NCI-H69 (cell line): ENCODE measurements at regions not wholly inside any gene's neighbourhood (a gene's known extent, or its start where the extent isn't known, plus 50 kb on each side); places are given as distances from the start of the nearest gene placed in this dataset.
A peak's percentile ranks its signal among the peaks of the same experiment; 100 is the strongest.

Experiments used
- DNase-seq: peaks from one replicate; lab custom pipeline; 2025; lab: John Stamatoyannopoulos, UW

- DNase-seq: no peak
Observed at GRCh38 chr12:105843986-105844760, 294.6 kb downstream of the NUAK1 start.

GRCh38 chr12:105846331-105846730, 292.4 kb downstream of the NUAK1 start:
- no peak for DNase-seq

DNA sequence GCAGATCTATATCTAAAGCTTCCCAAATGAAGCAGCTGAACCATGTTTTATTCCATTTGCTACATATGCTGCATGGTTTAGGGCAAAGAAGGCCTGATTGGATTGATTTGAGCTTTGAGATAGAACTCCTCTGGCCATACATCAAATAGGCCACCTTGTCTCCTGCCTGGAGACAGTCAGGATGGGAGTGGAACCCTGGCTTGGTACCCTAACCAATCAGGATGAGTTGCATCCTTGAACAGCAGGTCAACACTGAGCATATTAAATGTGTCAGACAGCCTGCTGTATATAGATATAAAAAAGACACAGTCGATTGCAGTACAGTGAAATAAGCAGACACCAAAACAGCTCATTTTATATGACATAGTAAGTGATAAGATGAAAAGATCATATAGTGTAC, 291.7 kb downstream of the NUAK1 start:
- no peak for DNase-seq

DNA sequence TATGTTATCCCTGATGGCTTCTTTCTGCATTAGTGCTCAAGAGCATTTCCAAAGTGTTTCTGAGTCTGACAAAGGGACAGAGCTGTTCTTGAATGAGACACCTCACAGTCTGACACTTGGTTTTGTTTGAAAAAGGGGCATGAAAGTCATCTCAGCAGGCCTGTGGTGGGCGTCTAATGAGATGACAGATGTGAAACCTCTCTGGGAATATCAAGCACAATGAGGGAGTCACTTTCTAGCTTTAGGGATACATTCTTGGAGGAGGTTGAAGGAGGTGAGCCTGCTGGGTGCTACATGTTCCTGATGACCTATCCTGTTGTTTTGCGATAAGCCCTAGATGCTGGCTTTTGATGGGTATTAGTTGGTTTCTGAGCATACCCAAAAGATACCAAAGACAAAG, 290.5 kb downstream of the NUAK1 start:
- DNase-seq: no peak

DNA sequence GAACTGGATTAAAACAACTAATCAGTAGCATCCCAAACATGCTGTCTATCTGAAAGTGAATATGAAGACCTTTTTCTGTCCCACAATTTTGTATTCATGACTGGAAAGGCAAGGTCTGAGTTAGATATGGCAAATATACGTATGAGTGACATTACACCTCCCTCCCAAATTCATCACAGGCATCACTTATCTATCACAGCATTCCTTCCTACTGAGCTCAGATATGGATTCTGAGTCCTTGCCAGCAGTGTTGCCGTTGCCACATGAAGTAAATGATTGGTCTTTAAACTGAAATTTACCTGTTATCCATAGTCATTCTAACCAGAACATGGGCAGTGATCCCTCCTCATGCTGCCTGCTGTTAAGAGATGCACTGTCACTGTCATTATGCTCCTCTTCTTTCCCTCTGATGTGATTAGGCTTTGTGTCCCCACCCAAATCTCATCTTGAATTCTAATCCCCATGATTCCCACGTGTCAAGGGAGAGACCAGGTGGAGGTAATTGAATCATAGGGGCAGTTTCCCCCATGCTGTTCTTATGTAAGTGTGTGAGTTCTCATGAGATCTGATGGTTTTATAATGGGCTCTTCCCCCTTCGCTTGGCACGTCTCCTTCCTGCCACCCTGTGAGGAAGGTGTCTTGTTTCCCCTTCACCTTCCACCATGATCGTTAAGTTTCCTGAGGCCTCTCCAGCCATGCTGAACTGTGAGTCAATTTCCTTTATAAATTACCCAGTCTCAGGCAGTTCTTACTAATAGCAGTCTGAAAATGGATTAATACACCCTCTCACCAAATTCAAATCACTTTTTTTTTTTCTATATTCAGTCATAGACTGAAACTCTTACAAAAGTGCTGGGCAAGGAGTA, 288.4 kb downstream of the NUAK1 start:
- peak; percentile 60 for DNase-seq

DNA sequence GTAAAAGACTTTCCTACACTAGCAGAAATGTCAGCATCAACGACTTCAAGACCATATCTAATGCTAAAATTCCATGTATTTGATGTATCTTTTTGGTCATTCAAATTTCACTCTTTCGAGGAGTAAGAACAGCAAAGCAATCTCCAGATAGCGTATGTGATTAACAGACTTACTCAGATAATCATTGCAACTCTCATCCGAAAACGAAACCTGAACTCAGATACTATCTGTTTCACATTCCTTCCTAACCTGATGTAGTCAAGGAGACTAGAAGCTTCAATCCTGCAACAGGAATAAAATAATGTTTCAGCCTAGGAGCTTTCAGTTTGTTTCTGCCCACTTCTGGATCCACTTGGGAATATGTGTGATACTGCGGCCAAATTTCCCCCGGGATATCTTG, 286.3 kb downstream of the NUAK1 start:
- DNase-seq: no peak

DNA sequence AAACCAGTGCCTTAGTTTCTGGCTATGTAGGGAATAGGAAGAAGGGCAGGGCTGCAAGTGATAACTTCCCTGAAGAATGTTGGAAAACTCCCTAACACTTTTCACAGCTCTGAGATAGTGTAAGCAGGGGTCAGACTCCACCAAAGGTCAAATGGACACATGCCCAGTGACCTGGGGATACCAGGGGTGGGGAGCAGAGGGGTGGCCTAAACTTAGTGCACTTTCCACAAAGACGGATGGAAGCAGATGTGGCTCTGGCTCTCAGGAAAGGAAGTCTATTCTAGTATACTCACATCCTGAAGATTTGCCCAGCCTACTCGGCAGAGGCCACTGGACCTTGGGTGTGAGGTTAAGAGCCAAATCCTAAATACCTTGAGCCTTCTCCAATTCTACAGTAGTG, 285.8 kb downstream of the NUAK1 start:
- DNase-seq: no peak

GRCh38 chr12:105854071-105854470, 284.7 kb downstream of the NUAK1 start:
- no peak for DNase-seq

DNA sequence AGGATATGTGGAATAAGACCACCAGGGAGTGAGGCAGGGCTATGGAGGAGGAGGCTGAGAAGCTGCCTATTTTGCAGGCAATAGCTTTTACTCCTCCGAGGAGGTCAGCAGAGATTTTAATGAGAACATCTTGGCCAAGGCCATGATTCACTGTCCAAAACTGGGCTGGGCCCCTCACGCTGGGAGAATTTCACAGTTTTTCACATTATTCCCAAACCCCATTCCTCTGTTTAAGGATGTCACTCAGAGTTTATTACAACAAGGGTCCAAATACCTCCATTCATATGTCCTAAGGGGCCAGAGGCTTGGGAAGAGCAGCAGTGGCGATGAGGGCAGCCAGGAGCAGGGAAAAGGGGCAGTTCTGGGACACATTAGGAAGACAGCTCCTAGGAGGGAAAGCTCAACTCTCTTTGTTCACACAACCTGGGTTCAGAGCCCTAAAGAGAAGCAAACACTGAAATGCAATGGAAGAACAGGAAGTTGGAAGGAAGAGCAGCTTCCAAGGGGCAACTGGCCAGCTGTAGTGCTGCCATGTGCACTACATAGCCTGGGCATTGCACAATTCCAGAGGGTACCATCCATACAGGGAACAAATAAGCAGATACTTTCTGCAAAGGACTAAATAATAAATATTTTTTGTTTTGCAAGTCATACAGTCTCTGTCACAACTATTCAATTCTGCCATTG, 283.2 kb downstream of the NUAK1 start:
- DNase-seq: no peak

- DNase-seq: no peak
Observed at GRCh38 chr12:105856048-105856405, 282.7 kb downstream of the NUAK1 start.

DNA sequence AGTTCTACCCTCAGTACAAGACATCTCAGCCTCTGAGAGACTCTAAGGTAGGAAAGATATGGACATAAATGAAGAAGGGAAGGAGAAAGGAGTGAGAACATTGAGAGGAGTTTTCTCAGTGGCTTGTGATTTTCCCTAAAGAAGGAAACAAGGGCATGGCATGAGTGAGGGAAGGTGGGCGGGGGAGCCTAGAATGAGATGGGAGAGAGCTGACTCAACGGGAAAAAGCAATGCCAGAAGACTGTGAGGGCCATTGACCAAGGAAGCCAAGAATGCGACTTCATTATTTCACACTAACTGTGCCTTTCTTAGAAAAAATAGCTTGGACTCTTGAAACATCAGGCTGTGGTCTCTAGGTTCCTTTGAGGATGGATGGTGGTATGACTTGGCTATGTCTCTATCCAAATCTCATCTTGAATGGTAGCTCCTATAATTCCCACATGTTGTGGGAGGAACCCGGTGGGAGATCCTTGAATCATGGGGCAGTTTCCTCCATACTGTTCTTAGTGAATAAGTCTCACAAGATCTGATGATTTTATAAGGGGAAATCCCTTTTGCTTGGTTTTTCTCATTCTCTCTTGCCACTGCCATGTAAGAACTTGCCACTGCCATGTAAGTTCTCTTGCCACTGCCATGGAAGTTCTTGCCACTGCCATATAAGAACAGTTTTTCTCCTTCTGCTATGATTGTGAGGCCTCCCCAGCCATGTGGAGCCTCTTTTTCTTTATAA, 279.6 kb downstream of the NUAK1 start:
- DNase-seq: no peak

GRCh38 chr12:105860561-105861207, 278.1 kb downstream of the NUAK1 start:
- DNase-seq: peak; percentile 99

- peak; percentile 87 for DNase-seq
Observed at GRCh38 chr12:105861227-105861626, 277.5 kb downstream of the NUAK1 start.

- no peak for DNase-seq
Observed at GRCh38 chr12:105862163-105862821, 276.5 kb downstream of the NUAK1 start.

- no peak for DNase-seq
Observed at GRCh38 chr12:105864316-105864715, 274.4 kb downstream of the NUAK1 start.

- no peak for DNase-seq
Observed at GRCh38 chr12:105864901-105865300, 273.9 kb downstream of the NUAK1 start.

GRCh38 chr12:105865886-105866285, 272.9 kb downstream of the NUAK1 start:
- no peak for DNase-seq

GRCh38 chr12:105874121-105874520, 264.6 kb downstream of the NUAK1 start:
- DNase-seq: no peak

GRCh38 chr12:105876396-105876927, 262.3 kb downstream of the NUAK1 start:
- DNase-seq: no peak

DNA sequence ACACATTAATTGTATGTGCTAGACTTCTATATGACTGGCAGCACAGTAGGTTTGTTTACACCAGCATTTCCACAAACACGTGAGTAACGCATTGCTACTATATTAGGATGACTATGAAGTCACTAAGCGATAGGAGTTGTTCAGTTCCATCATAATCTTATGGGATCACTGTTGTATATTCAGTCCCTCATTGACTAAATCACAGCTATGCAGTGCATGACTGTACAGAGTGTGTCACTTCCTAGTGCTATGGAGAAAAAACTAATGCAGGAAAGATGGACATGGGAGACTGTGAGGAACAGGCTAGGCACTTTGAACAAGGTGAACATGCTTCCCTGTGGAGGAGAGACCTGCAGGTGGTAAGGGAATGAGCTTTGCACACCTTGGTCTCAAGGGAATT, 259.8 kb downstream of the NUAK1 start:
- no peak for DNase-seq
